ENCODE measurements at regions not wholly inside any gene's neighbourhood (a gene's known extent, or its start where the extent isn't known, plus 50 kb on each side); places are given as distances from the start of the nearest gene placed in this dataset.

DNA sequence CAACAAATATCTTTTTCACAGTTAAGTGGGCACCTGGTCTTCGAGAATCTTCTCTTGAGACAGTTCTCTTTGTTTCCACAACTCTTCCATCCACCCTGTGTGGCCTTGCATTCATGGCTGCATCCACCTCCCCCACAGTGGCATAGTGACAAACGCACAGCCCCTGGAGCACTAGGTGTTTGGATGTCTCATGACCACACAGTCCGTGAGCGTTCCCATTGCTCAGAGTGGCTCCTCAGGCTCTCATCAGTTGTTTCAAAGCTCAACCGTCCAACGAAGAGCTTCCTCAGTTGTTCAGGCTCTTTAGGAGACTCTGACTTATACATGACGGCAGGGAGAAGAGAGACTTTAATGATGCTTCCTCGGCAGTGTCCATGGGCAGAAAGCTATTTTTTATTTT is 191.6 kb downstream of the CDRT15L2 start:
- TF ChIP-seq, protein P1, sequence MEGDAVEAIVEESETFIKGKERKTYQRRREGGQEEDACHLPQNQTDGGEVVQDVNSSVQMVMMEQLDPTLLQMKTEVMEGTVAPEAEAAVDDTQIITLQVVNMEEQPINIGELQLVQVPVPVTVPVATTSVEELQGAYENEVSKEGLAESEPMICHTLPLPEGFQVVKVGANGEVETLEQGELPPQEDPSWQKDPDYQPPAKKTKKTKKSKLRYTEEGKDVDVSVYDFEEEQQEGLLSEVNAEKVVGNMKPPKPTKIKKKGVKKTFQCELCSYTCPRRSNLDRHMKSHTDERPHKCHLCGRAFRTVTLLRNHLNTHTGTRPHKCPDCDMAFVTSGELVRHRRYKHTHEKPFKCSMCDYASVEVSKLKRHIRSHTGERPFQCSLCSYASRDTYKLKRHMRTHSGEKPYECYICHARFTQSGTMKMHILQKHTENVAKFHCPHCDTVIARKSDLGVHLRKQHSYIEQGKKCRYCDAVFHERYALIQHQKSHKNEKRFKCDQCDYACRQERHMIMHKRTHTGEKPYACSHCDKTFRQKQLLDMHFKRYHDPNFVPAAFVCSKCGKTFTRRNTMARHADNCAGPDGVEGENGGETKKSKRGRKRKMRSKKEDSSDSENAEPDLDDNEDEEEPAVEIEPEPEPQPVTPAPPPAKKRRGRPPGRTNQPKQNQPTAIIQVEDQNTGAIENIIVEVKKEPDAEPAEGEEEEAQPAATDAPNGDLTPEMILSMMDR (IDR thresholded peaks at IDR 0.05; ENCODE audit: low read length), result no peak
- TF ChIP-seq EZH2phosphoT487 (IDR thresholded peaks at IDR 0.05; ENCODE audit: low read length) (no peak), EZH2 (optimal IDR thresholded peaks at IDR 0.05; ENCODE audit: low read depth, low read length) (no peak)

Data from MM.1S (cell line).